ENCODE measurements at regions not wholly inside any gene's neighbourhood (a gene's known extent, or its start where the extent isn't known, plus 50 kb on each side); places are given as distances from the start of the nearest gene placed in this dataset.
A peak's percentile ranks its signal among the peaks of the same experiment; 100 is the strongest.

- DNase-seq, result no peak
- Histone ChIP-seq H3K4me1 (ENCODE audit: insufficient read depth) (no peaks in the 10 kb centered on the region), H3K36me3 (no peaks in the 10 kb centered on the region), H3K4me3 (no peak overlapping the region), H3K9me3 (no peaks in the 10 kb centered on the region), H3K27ac (no peak overlapping the region), H3K27me3 (no peaks in the 10 kb centered on the region)
- intact Hi-C loops (cut with DNase I), result no loop called here
- TF ChIP-seq POLR2A (IDR thresholded peaks at IDR 0.05), result no peak
- TF ChIP-seq, protein P1, sequence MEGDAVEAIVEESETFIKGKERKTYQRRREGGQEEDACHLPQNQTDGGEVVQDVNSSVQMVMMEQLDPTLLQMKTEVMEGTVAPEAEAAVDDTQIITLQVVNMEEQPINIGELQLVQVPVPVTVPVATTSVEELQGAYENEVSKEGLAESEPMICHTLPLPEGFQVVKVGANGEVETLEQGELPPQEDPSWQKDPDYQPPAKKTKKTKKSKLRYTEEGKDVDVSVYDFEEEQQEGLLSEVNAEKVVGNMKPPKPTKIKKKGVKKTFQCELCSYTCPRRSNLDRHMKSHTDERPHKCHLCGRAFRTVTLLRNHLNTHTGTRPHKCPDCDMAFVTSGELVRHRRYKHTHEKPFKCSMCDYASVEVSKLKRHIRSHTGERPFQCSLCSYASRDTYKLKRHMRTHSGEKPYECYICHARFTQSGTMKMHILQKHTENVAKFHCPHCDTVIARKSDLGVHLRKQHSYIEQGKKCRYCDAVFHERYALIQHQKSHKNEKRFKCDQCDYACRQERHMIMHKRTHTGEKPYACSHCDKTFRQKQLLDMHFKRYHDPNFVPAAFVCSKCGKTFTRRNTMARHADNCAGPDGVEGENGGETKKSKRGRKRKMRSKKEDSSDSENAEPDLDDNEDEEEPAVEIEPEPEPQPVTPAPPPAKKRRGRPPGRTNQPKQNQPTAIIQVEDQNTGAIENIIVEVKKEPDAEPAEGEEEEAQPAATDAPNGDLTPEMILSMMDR (IDR thresholded peaks at IDR 0.05), result no peak
- TF ChIP-seq EP300 (IDR thresholded peaks at IDR 0.05), result no peak
- WGBS, 3 donors, result 84 to 89% (median 87%) methylated on average over 6 of the region's 6 CpGs
Observed at GRCh38 chr10:10247585-10247984, 770.1 kb upstream of the CELF2 start.

GRCh38 chr10:10256860-10257259 lies 760.8 kb upstream of the CELF2 start:
- intact Hi-C loops (cut with DNase I), result no loop called here
- no peak for DNase-seq
- TF ChIP-seq POLR2A (IDR thresholded peaks at IDR 0.05), result no peak
- TF ChIP-seq, protein P1 (IDR thresholded peaks at IDR 0.05), result no peak
- TF ChIP-seq EP300 (IDR thresholded peaks at IDR 0.05), result no peak
- H3K27me3 ChIP-seq, result no peaks in the 10 kb centered on the region
- no peaks in the 10 kb centered on the region for H3K4me1 ChIP-seq (ENCODE audit: insufficient read depth)
- H3K4me3 ChIP-seq, result no peak overlapping the region
- H3K27ac ChIP-seq, result no peak overlapping the region
- H3K9me3 ChIP-seq, result no peaks in the 10 kb centered on the region
- no peaks in the 10 kb centered on the region for H3K36me3 ChIP-seq
- WGBS, 3 donors, result 45 to 54% (median 53%) methylated on average over 3 of the region's 3 CpGs

GRCh38 chr10:10259013-10259412 lies 758.7 kb upstream of the CELF2 start:
- WGBS, 3 donors, result 94 to 95% (median 94%) methylated on average over 4 of the region's 4 CpGs
- no peaks in the 10 kb centered on the region for H3K9me3 ChIP-seq
- H3K27ac ChIP-seq, result no peak overlapping the region
- no peaks in the 10 kb centered on the region for H3K27me3 ChIP-seq
- no peak overlapping the region for H3K4me3 ChIP-seq
- DNase-seq, result no peak
- TF ChIP-seq EP300 (IDR thresholded peaks at IDR 0.05), result no peak
- no peak for TF ChIP-seq POLR2A (IDR thresholded peaks at IDR 0.05)
- TF ChIP-seq, protein P1 (IDR thresholded peaks at IDR 0.05), result no peak
- no peaks in the 10 kb centered on the region for H3K4me1 ChIP-seq (ENCODE audit: insufficient read depth)
- intact Hi-C loops (cut with DNase I), result no loop called here
- no peaks in the 10 kb centered on the region for H3K36me3 ChIP-seq

DNA sequence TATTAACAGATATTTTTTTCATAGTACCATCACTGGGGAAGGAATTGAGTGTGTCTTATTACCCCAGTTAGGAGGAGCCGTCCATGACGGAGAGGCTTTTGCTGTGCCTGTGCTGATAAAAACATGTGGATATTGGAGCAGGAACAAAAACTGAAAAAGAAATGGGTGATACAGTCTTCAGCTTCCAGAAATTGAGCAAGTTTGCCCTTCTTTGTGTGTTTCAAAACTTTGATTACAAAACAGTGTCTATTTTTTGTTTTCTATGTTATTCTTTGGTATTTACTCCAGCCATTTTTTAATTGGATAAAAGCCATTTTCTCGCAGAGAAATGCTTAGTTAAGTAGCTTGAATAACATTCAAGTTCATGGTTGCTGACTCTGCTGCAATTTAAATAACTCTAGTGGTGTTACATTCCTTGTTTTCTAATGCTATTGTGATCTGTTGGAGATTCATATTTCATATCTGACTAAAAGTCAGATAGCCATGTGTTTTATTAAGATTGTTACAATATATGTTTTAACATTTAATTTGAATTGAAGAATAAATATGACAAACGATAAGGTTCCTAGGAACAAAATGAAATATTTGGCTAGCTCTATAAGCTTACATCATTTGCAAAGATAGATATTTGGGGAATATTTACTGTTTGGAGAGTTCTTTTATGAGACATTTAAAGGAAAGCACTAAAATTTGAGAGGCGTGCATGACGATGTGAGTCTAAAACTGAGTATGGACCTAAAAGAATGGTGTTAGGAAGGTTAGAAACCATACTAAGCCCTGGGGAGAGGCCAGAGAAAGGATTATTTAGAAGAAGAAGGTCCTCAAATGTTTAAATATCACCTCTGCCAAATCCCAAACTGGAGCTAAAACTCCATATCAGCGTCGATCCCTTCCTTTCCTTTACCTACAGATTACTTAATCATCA lies 747.3 kb upstream of the CELF2 start:
- Histone ChIP-seq H3K27me3 (no peaks in the 10 kb centered on the region), H3K27ac (peak overlapping the region in 1 of 2 donors; percentile 50), H3K4me1 (ENCODE audit: insufficient read depth) (no peaks in the 10 kb centered on the region), H3K9me3 (no peaks in the 10 kb centered on the region), H3K36me3 (no peaks in the 10 kb centered on the region), H3K4me3 (no peak overlapping the region)
- WGBS, 3 donors, result 12 to 18% (median 12%) methylated on average over 8 of the region's 8 CpGs
- TF ChIP-seq, protein P1 (IDR thresholded peaks at IDR 0.05), result no peak
- TF ChIP-seq POLR2A (IDR thresholded peaks at IDR 0.05) (no peak), EP300 (IDR thresholded peaks at IDR 0.05) (no peak)
- intact Hi-C loops (cut with DNase I), result no loop called here
- peak in 1 of 5 donors; percentile 18 for DNase-seq
